ENCODE measurements at regions not wholly inside any gene's neighbourhood (a gene's known extent, or its start where the extent isn't known, plus 50 kb on each side); places are given as distances from the start of the nearest gene placed in this dataset.
"Not testable (repeated sequence)": the region's sequence is repeated elsewhere in the genome, so short reads cannot be mapped to it uniquely, and the experiment has no call there.

GRCh38 chr5:166102947-166103346 lies 2188.5 kb upstream of the WWC1 start:
- TF ChIP-seq, protein P1, sequence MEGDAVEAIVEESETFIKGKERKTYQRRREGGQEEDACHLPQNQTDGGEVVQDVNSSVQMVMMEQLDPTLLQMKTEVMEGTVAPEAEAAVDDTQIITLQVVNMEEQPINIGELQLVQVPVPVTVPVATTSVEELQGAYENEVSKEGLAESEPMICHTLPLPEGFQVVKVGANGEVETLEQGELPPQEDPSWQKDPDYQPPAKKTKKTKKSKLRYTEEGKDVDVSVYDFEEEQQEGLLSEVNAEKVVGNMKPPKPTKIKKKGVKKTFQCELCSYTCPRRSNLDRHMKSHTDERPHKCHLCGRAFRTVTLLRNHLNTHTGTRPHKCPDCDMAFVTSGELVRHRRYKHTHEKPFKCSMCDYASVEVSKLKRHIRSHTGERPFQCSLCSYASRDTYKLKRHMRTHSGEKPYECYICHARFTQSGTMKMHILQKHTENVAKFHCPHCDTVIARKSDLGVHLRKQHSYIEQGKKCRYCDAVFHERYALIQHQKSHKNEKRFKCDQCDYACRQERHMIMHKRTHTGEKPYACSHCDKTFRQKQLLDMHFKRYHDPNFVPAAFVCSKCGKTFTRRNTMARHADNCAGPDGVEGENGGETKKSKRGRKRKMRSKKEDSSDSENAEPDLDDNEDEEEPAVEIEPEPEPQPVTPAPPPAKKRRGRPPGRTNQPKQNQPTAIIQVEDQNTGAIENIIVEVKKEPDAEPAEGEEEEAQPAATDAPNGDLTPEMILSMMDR (IDR thresholded peaks at IDR 0.05; ENCODE audit: borderline replicate concordance, insufficient read depth, low read depth, low read length), result no peak
- H3K4me3 ChIP-seq (ENCODE audit: low read depth, low read length), result no peak overlapping the region

DNA sequence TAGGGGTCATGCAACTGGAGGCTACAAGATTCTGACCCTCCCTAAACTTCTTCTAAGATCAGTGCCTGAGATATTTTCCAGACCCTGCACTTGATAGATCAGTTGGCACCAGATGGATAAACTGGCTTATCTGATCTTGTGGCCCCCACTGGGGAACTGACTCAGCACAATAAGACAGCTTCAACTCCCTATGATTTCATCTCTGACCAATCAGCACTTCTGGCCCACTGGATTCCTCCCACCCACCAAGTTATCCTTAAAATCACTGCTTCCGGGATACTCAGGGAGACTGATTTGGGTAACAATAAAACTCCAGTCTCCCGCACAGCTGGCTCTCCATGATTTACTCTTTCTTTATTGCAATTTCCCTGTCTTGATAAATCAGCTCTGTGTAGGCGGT lies 2180.4 kb upstream of the WWC1 start:
- H3K4me3 ChIP-seq (ENCODE audit: low read depth, low read length), result no peak overlapping the region
- TF ChIP-seq, protein P1 (IDR thresholded peaks at IDR 0.05; ENCODE audit: borderline replicate concordance, insufficient read depth, low read depth, low read length), result no peak

DNA sequence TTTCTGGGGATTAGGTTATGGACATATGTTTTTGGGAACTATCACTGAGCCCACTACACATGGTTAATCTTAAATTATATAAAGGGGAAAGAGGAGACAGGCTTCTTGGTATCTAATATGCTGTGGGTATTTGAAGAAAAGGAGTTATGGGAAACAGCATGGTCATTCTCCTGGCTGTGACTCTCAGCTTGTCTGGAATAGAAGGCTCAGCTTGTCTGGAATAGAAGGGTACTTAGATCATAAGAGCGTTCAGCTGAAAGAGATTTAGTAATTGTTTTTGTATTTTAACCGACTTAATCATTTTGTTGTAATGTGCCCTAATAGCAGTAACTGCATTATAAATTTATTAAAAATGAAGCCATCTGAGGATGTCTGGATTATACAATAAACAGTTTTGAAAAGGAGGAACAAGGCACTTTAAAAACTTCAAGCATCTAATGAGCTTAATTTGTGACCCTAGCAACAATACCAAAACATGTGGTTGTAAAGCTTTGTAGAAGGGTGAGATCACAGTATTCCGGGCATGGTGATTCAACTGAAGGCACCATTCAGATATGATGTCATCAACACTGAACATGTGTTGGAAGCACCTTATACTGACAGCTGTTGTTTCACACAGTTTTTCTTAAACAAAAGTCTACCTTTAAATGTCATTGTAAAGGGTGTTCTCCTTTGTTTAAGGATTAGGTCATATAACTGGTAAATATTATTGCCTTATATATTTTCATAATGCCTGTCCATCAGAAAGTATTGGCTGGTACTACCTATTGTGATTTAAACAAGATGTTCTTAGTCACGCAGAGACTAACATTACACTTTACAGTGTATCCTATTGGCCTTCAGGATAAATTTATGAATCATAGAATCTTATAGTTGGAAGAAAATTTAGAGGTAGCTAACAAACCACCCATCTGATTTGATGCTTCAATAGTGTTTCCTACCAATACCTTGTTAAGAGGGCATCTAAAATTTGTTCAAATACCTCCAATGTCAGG lies 2174.1 kb upstream of the WWC1 start:
- no peak overlapping the region for H3K4me3 ChIP-seq (ENCODE audit: low read depth, low read length)
- TF ChIP-seq, protein P1 (IDR thresholded peaks at IDR 0.05; ENCODE audit: borderline replicate concordance, insufficient read depth, low read depth, low read length), result no peak

DNA sequence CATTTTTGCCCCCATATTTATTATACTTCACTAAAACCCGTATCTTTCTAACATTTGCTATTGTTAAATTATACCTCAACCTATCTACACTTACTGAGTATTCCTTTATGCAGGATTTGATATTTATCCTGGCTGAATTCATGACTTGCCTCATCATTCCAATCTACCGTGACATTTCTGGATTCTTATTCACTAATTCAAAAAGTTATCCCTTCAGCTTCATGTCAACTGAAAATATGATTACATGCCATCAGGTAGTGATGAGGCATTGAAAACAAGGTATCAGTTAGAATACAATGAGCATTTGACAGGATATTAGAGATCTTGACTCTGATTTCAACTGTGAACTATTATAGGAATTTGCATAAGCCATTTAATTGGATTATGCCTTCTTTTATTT lies 2171.9 kb upstream of the WWC1 start:
- no peak overlapping the region for H3K4me3 ChIP-seq (ENCODE audit: low read depth, low read length)
- TF ChIP-seq, protein P1 (IDR thresholded peaks at IDR 0.05; ENCODE audit: borderline replicate concordance, insufficient read depth, low read depth, low read length), result no peak

- no peak overlapping the region for H3K4me3 ChIP-seq (ENCODE audit: low read depth, low read length)
- TF ChIP-seq, protein P1 (IDR thresholded peaks at IDR 0.05; ENCODE audit: borderline replicate concordance, insufficient read depth, low read depth, low read length), result no peak
Observed at GRCh38 chr5:166123717-166124116, 2167.7 kb upstream of the WWC1 start.

DNA sequence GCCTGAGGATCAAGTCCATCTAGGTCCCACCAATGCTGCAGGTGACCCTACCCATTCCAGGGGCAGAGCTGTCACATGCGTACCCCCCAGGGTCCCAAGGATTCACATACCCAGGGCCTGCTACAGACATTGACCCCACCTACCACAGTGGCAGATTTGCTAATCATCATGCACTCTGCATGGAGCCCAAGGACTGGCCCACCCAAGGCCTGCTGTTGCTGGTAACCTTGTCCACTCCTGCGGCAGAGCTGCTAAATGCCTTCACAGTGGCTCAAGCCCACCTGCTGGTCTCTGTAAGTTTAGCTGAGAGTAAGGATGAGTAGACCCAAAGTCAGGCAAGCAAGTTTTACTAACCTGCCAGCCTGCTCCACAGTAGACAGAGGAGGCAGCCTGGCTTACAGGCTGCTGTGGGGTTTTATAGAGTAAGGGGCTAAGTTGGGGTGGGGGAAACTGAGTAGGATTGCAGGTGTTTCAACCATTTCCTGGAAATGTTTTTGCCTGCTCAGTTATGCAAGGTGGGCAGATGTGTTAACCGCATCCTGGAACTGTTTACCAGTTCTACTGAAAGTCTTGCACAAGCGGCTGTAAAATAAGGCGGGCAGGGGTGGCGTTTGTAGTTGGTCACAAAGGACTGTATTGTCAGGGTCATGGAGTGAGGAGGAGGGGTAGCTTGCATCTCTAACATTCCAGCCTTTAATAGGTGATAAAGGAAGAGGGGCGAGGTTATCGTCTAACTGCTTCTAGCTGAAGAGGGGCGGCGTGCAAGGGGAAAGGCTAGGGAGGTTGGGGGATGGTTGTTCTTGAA lies 2163.5 kb upstream of the WWC1 start:
- no peak overlapping the region for H3K4me3 ChIP-seq (ENCODE audit: low read depth, low read length)
- TF ChIP-seq, protein P1 (IDR thresholded peaks at IDR 0.05; ENCODE audit: borderline replicate concordance, insufficient read depth, low read depth, low read length), result no peak

DNA sequence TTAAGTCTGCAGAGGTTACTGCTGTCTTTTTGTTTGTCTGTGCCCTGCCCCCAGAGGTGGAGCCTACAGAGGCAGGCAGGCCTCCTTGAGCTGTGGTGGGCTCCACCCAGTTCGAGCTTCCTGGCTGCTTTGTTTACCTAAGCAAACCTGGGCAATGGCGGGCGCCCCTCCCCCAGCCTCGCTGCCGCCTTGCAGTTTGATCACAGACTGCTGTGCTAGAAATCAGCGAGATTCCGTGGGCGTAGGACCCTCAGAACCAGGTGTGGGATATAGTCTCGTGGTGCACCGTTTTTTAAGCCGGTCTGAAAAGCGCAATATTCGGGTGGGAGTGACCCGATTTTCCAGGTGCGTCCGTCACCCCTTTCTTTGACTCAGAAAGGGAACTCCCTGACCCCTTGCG lies 2146.3 kb upstream of the WWC1 start:
- H3K4me3 ChIP-seq (ENCODE audit: low read depth, low read length), result not testable (repeated sequence)

All from GM12875 (cell line).